SK-N-SH (cell line): ENCODE measurements at regions not wholly inside any gene's neighbourhood (a gene's known extent, or its start where the extent isn't known, plus 50 kb on each side); places are given as distances from the start of the nearest gene placed in this dataset.

Experiments
- CTCF ChIA-PET: fragments of 300-600, 350-600 bp; formaldehyde crosslinking; extraction: SDS; loops from one replicate; lab custom pipeline; 2021; lab: Yijun Ruan, JAX
- POLR2A ChIA-PET: fragments of 350-600 bp; sonication (Branson Sonifier 250); formaldehyde crosslinking; extraction: SDS; loops from one replicate; lab custom pipeline; 2020; ENCODE audit warnings: antibody characterized with exemption, inconsistent platforms; lab: Yijun Ruan, JAX
- DNase-seq: peaks from one replicate; pipeline ENCODE4 v3.0.0; 2012
- H2AFZ ChIP-seq: fragments of 200-600 bp; sonication (generic); 2 replicates; pipeline ENCODE4 v1.8.1; 2016; ENCODE audit warnings: antibody characterized with exemption, mild to moderate bottlenecking, low read depth
- H3F3A ChIP-seq: fragments of 200-600 bp; sonication (generic); replicated peaks from 2 replicates; pipeline ENCODE3; 2016; ENCODE audit warnings: antibody characterized with exemption, mild to moderate bottlenecking; ENCODE audit not compliant: insufficient read depth
- H3K27ac ChIP-seq, 2 experiments: fragments of 200-500 bp in 1 of 2; fragments of 200-600 bp in 1 of 2; sonication (Bioruptor generic) in 1 of 2; sonication (generic), shearing (Covaris generic) in 1 of 2; 2 replicates each; pipeline versions ENCODE4 v1.5.1 to v1.6.1; 2014 to 2016; ENCODE audit warnings: low read depth in 2 of 2, inconsistent platforms in 1 of 2, low read length in 1 of 2, mild to moderate bottlenecking in 1 of 2, mixed read lengths in 1 of 2
- H3K27me3 ChIP-seq: fragments of 200-600 bp; sonication (generic), shearing (Covaris generic); 2 replicates; pipeline ENCODE4 v1.6.1; 2016; ENCODE audit warnings: mixed run types; ENCODE audit not compliant: insufficient read depth
- H3K36me3 ChIP-seq, 2 experiments: fragments of 200-500 bp in 1 of 2; fragments of 200-600 bp in 1 of 2; sonication (Bioruptor generic) in 1 of 2; sonication (generic) in 1 of 2; replicated peaks in 1 of 2; 2 replicates each; pipeline versions ENCODE3 to v1.5.1; 2014 to 2016; ENCODE audit warnings: low read length in 1 of 2, mild to moderate bottlenecking in 1 of 2; ENCODE audit not compliant: insufficient read depth in 2 of 2, control insufficient read depth in 1 of 2
- H3K4me1 ChIP-seq, 2 experiments: fragments of 200-500 bp in 1 of 2; fragments of 200-600 bp in 1 of 2; sonication (Bioruptor generic) in 1 of 2; sonication (generic), shearing (Covaris generic) in 1 of 2; 2 replicates each; pipeline versions ENCODE4 v1.5.1 to v1.6.1; 2014 to 2016; ENCODE audit warnings: low read depth in 1 of 2, low read length in 1 of 2, mixed run types in 1 of 2; ENCODE audit not compliant: insufficient read depth in 2 of 2, control insufficient read depth in 1 of 2
- H3K4me2 ChIP-seq: fragments of 200-600 bp; sonication (generic), shearing (Covaris generic); 2 replicates; pipeline ENCODE4 v1.6.1; 2017; ENCODE audit warnings: mixed run types
- H3K4me3 ChIP-seq, 2 experiments: fragments of 200-500 bp in 1 of 2; fragments of 200-600 bp in 1 of 2; sonication (Bioruptor generic) in 1 of 2; sonication (generic), shearing (Covaris generic) in 1 of 2; 2 replicates each; pipeline versions ENCODE4 v1.5.1 to v1.8.1; 2014 to 2016; ENCODE audit warnings: low read depth in 2 of 2, inconsistent platforms in 1 of 2, low read length in 1 of 2, mild to moderate bottlenecking in 1 of 2, mixed read lengths in 1 of 2, moderate library complexity in 1 of 2
- H3K79me2 ChIP-seq: fragments of 200-600 bp; sonication (generic); 2 replicates; pipeline ENCODE4 v1.8.1; 2017; ENCODE audit warnings: mild to moderate bottlenecking; ENCODE audit not compliant: insufficient read depth
- H3K9ac ChIP-seq: fragments of 200-600 bp; sonication (generic); 2 replicates; pipeline ENCODE4 v1.6.1; 2017; ENCODE audit warnings: mixed run types
- H3K9me2 ChIP-seq: fragments of 200-600 bp; sonication (generic); 2 replicates; pipeline ENCODE4 v1.6.1; 2017; ENCODE audit warnings: mixed run types
- H3K9me3 ChIP-seq: fragments of 200-600 bp; sonication (generic); 2 replicates; pipeline ENCODE4 v1.6.1; 2017; ENCODE audit warnings: mixed run types, mild to moderate bottlenecking, moderate library complexity
- H4K20me1 ChIP-seq: fragments of 200-600 bp; sonication (generic); 2 replicates; pipeline ENCODE4 v1.6.1; 2017; ENCODE audit warnings: mild to moderate bottlenecking, mixed run types; ENCODE audit not compliant: insufficient read depth
- CHD2 ChIP-seq: fragments of 150-350 bp; IDR thresholded peaks from 2 replicates; pipeline ENCODE4 v1.6.1; 2018; ENCODE audit warnings: low read length; ENCODE audit not compliant: partially characterized antibody
- FOXJ3 ChIP-seq: sonication (generic); formaldehyde crosslinking; IDR thresholded peaks from 2 replicates; pipeline ENCODE4 v1.5.1; 2020; ENCODE audit warnings: mild to moderate bottlenecking, missing genetic modification reagents
- MEF2A ChIP-seq: IDR thresholded peaks from 2 replicates; pipeline ENCODE4 v1.4.0; 2012; ENCODE audit warnings: low read depth, borderline replicate concordance
- NFIC ChIP-seq: IDR thresholded peaks from 2 replicates; pipeline ENCODE4 v1.4.0; 2012; ENCODE audit warnings: borderline replicate concordance
- NRF1 ChIP-seq: IDR thresholded peaks from 2 replicates; pipeline ENCODE4 v1.6.1; 2012; ENCODE audit warnings: low read depth, mild to moderate bottlenecking, low read length
- POLR2AphosphoS5 ChIP-seq: IDR thresholded peaks from 2 replicates; pipeline ENCODE4 v1.6.1; 2012; ENCODE audit warnings: low read depth, low read length
- RAD21 ChIP-seq: IDR thresholded peaks from 2 replicates; pipeline ENCODE4 v1.6.1; 2012; ENCODE audit warnings: mild to moderate bottlenecking, low read length
- RCOR1 ChIP-seq: fragments of 150-350 bp; IDR thresholded peaks from 2 replicates; pipeline ENCODE4 v1.6.1; 2017; ENCODE audit warnings: antibody characterized with exemption, low read length
- RFX5 ChIP-seq: IDR thresholded peaks from 2 replicates; pipeline ENCODE4 v1.6.1; 2012; ENCODE audit warnings: mild to moderate bottlenecking, improper control_type of control experiment, low read length
- SIN3A ChIP-seq: IDR thresholded peaks from 2 replicates; pipeline ENCODE4 v1.6.1; 2012; ENCODE audit warnings: low read depth, mild to moderate bottlenecking, low read length, moderate library complexity, borderline replicate concordance
- TAF1 ChIP-seq: IDR thresholded peaks from 2 replicates; pipeline ENCODE4 v1.6.1; 2012; ENCODE audit warnings: low read depth, mild to moderate bottlenecking, low read length, moderate library complexity, borderline replicate concordance
- TCF12 ChIP-seq: IDR thresholded peaks from 2 replicates; pipeline ENCODE4 v1.4.0; 2012
- TEAD4 ChIP-seq: IDR thresholded peaks from 2 replicates; pipeline ENCODE4 v1.4.0; 2012; ENCODE audit warnings: mild to moderate bottlenecking, borderline replicate concordance; ENCODE audit not compliant: insufficient read depth
- YY1 ChIP-seq: IDR thresholded peaks from 2 replicates; pipeline ENCODE4 v1.4.0; 2012; ENCODE audit warnings: low read depth, mild to moderate bottlenecking
- WGBS: methylation state at CpG from one replicate; pipeline ENCODE4 v1.1.6; 2017; ENCODE audit warnings: low lambda C conversion rate; 5-methylcytosine and 5-hydroxymethylcytosine counted together
- TF ChIP-seq, protein P1 (sequence below): IDR thresholded peaks from 2 replicates; pipeline ENCODE4 v1.4.0; 2012; ENCODE audit warnings: low read depth
- TF ChIP-seq, protein P2 (sequence below): fragments of 200-600 bp; sonication (generic); IDR thresholded peaks from 2 replicates; pipeline ENCODE4 v1.6.1; 2017; ENCODE audit warnings: antibody characterized with exemption, mild to moderate bottlenecking, moderate library complexity
- TF ChIP-seq, protein P3 (sequence below): IDR thresholded peaks from 2 replicates; pipeline ENCODE4 v1.4.0; 2012; ENCODE audit warnings: low read depth, borderline replicate concordance
- TF ChIP-seq, protein P4 (sequence below): IDR thresholded peaks from 2 replicates; pipeline ENCODE4; 2012
- TF ChIP-seq, protein P5 (sequence below): fragments of 150-350 bp; IDR thresholded peaks from 2 replicates; pipeline ENCODE4 v1.6.1; 2016; ENCODE audit warnings: mild to moderate bottlenecking, low read depth, low read length

DNA sequence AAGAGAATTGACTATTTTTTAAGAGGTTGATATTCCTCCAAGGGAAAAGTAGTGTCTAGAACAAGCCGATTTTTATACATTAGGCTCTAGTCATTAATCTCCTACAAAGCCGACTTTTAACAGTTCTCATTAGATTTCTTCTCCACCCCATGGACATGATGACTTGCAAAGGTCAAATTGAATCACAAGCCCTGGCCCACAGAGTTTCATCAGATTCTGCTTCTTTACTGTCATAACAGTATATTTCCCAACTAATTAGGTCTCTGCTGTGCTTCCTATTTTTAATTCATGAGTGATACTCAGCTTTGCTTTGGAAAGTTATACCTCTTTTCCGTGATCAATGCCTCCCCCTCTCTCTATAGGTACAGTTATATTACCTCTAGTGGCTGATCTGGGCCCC, 90.6 kb upstream of the ADGRB3 start:
- no peak for DNase-seq
- no peak overlapping the region for H2AFZ ChIP-seq
- WGBS = 15% methylated on average over 3 of the region's 3 CpGs
- H3K4me2 ChIP-seq = no peak overlapping the region
- H3K36me3 ChIP-seq = no peaks in the 10 kb centered on the region
- ChIA-PET CTCF (no interaction called here), POLR2A (no interaction called here)
- H3K9me3 ChIP-seq = no peaks in the 10 kb centered on the region
- no peaks in the 10 kb centered on the region for H3K79me2 ChIP-seq
- H4K20me1 ChIP-seq = no peaks in the 10 kb centered on the region
- H3K27ac ChIP-seq = no peak overlapping the region
- TF ChIP-seq RCOR1 (no peak), TEAD4 (no peak), TCF12 (no peak), FOXJ3 (CRISPR knock-in tag) (no peak)
- TF ChIP-seq, protein P1, sequence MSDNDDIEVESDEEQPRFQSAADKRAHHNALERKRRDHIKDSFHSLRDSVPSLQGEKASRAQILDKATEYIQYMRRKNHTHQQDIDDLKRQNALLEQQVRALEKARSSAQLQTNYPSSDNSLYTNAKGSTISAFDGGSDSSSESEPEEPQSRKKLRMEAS = no peak
- TF ChIP-seq, protein P2, sequence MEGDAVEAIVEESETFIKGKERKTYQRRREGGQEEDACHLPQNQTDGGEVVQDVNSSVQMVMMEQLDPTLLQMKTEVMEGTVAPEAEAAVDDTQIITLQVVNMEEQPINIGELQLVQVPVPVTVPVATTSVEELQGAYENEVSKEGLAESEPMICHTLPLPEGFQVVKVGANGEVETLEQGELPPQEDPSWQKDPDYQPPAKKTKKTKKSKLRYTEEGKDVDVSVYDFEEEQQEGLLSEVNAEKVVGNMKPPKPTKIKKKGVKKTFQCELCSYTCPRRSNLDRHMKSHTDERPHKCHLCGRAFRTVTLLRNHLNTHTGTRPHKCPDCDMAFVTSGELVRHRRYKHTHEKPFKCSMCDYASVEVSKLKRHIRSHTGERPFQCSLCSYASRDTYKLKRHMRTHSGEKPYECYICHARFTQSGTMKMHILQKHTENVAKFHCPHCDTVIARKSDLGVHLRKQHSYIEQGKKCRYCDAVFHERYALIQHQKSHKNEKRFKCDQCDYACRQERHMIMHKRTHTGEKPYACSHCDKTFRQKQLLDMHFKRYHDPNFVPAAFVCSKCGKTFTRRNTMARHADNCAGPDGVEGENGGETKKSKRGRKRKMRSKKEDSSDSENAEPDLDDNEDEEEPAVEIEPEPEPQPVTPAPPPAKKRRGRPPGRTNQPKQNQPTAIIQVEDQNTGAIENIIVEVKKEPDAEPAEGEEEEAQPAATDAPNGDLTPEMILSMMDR = no peak
- no peaks in the 10 kb centered on the region for H3K9me2 ChIP-seq
- no peaks in the 10 kb centered on the region for H3K4me1 ChIP-seq
- H3F3A ChIP-seq = no peaks in the 10 kb centered on the region
- H3K27me3 ChIP-seq = no peaks in the 10 kb centered on the region
- no peak overlapping the region for H3K4me3 ChIP-seq
- H3K9ac ChIP-seq = no peak overlapping the region

DNA sequence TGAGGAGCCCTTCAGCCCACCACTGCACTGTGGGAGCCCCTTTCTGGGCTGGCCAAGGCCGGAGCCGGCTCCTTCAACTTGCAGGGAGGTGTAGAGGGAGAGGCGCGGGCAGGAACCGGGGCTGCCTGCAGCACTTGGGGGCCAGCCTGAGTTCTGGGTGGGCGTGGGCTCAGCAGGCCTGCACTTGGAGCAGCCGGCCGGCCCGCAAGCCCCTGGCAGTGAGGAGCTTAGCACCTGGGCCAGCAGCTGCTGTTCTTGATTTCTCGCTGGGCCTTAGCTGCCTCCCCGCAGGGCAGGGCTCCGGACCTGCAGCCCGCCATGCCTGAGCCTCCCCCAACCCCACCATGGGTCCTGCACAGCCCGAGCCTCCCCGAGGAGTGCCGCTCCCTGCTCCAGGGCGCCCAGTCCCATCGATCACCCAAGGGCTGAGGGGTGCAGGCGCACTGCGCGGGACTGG, 101.7 kb upstream of the ADGRB3 start:
- Histone ChIP-seq H3K9me3 (no peaks in the 10 kb centered on the region; the same call in 1 of the 2 replicates), H3K9ac (no peak overlapping the region), H3K27me3 (no peaks in the 10 kb centered on the region), H3K4me1 (no peaks in the 10 kb centered on the region), H3K36me3 (no peaks in the 10 kb centered on the region), H3K79me2 (no peaks in the 10 kb centered on the region), H3K9me2 (no peaks in the 10 kb centered on the region), H2AFZ (no peak overlapping the region), H4K20me1 (no peaks in the 10 kb centered on the region), H3K4me3 (no peak overlapping the region), H3K4me2 (no peak overlapping the region), H3K27ac (no peak overlapping the region), H3F3A (no peaks in the 10 kb centered on the region)
- no peak for DNase-seq
- 75% methylated on average over 5 of the region's 21 CpGs for WGBS
- ChIA-PET CTCF (interaction anchor here (1.1 kb wide), 1 partner anchor 28 kb away, joined by 3 read pairs; no protein-coding TSS in a partner anchor), POLR2A (no interaction called here)
- TF ChIP-seq RAD21 = no peak
- TF ChIP-seq RFX5 = no peak
- TF ChIP-seq, protein P1 = no peak
- no peak for TF ChIP-seq CHD2
- no peak for TF ChIP-seq RCOR1
- TF ChIP-seq YY1 = no peak
- TF ChIP-seq, protein P3, sequence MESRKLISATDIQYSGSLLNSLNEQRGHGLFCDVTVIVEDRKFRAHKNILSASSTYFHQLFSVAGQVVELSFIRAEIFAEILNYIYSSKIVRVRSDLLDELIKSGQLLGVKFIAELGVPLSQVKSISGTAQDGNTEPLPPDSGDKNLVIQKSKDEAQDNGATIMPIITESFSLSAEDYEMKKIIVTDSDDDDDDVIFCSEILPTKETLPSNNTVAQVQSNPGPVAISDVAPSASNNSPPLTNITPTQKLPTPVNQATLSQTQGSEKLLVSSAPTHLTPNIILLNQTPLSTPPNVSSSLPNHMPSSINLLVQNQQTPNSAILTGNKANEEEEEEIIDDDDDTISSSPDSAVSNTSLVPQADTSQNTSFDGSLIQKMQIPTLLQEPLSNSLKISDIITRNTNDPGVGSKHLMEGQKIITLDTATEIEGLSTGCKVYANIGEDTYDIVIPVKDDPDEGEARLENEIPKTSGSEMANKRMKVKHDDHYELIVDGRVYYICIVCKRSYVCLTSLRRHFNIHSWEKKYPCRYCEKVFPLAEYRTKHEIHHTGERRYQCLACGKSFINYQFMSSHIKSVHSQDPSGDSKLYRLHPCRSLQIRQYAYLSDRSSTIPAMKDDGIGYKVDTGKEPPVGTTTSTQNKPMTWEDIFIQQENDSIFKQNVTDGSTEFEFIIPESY = no peak
- TF ChIP-seq, protein P4, sequence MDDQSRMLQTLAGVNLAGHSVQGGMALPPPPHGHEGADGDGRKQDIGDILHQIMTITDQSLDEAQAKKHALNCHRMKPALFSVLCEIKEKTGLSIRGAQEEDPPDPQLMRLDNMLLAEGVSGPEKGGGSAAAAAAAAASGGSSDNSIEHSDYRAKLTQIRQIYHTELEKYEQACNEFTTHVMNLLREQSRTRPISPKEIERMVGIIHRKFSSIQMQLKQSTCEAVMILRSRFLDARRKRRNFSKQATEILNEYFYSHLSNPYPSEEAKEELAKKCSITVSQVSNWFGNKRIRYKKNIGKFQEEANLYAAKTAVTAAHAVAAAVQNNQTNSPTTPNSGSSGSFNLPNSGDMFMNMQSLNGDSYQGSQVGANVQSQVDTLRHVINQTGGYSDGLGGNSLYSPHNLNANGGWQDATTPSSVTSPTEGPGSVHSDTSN = no peak
- TF ChIP-seq NFIC = no peak
- no peak for TF ChIP-seq POLR2AphosphoS5
- TF ChIP-seq, protein P5, sequence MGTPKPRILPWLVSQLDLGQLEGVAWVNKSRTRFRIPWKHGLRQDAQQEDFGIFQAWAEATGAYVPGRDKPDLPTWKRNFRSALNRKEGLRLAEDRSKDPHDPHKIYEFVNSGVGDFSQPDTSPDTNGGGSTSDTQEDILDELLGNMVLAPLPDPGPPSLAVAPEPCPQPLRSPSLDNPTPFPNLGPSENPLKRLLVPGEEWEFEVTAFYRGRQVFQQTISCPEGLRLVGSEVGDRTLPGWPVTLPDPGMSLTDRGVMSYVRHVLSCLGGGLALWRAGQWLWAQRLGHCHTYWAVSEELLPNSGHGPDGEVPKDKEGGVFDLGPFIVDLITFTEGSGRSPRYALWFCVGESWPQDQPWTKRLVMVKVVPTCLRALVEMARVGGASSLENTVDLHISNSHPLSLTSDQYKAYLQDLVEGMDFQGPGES = no peak
- no peak for TF ChIP-seq SIN3A
- no peak for TF ChIP-seq TAF1
- TF ChIP-seq MEF2A = no peak
- no peak for TF ChIP-seq NRF1
